Gastrocnemius medialis (tissue), 4 donors: ENCODE measurements at regions not wholly inside any gene's neighbourhood (a gene's known extent, or its start where the extent isn't known, plus 50 kb on each side); places are given as distances from the start of the nearest gene placed in this dataset.
"Not testable (repeated sequence)": the region's sequence is repeated elsewhere in the genome, so short reads cannot be mapped to it uniquely, and the experiment has no call there.

Source experiments
- ATAC-seq, 2 donors: fragments of 150-250 bp; one replicate each; pipeline ENCODE4 v1.9.1; 2016
- DNase-seq, 2 donors: peaks; one replicate each; pipeline ENCODE4 v3.0.0-alpha.2; 2019
- H3K27ac ChIP-seq, 4 donors: fragments of 200-600 bp; sonication (generic); 1 replicate in 1 of 4; 2 replicates in 3 of 4; pipeline ENCODE4 v1.5.1; 2016 to 2018; ENCODE audit warnings: mild to moderate bottlenecking in 2 of 4, moderate library complexity in 1 of 4
- H3K27me3 ChIP-seq, 3 donors: fragments of 200-600 bp; sonication (generic) in 2 of 3; 1 replicate in 1 of 3; 2 replicates in 2 of 3; pipeline versions ENCODE4 v1.5.1 to v1.6.0; 2016 to 2019; ENCODE audit warnings: mild to moderate bottlenecking in 1 of 3, moderate library complexity in 1 of 3
- H3K36me3 ChIP-seq, 2 donors: fragments of 200-600 bp; sonication (generic) in 1 of 2; one replicate each; pipeline ENCODE4 v1.5.1; 2017 to 2018
- H3K4me1 ChIP-seq, 2 donors: fragments of 200-600 bp; sonication (generic) in 1 of 2; one replicate each; pipeline ENCODE4 v1.5.1; 2016 to 2017; ENCODE audit warnings: mild to moderate bottlenecking in 2 of 2
- H3K4me3 ChIP-seq, 4 donors: fragments of 200-600 bp; sonication (generic) in 3 of 4; 1 replicate in 1 of 4; 2 replicates in 3 of 4; pipeline ENCODE4 v1.5.1; 2016 to 2019; ENCODE audit warnings: mild to moderate bottlenecking in 2 of 4
- H3K9me3 ChIP-seq, 3 donors: fragments of 200-600 bp; sonication (generic) in 2 of 3; 1 replicate in 1 of 3; 2 replicates in 2 of 3; pipeline ENCODE4 v1.5.1; 2016 to 2019
- CTCF ChIP-seq, 5 experiments: fragments of 450-650 bp in 3 of 5; fragments of 200-600 bp in 2 of 5; sonication (generic) in 2 of 5; IDR thresholded peaks in 4 of 5; conservative IDR thresholded peaks in 1 of 5; 1 replicate in 4 of 5; 2 replicates in 1 of 5; pipeline ENCODE4 v1.5.1; 2016 to 2019; ENCODE audit warnings: antibody characterized with exemption in 5 of 5, mild to moderate bottlenecking in 3 of 5, moderate library complexity in 3 of 5
- POLR2A ChIP-seq, 2 donors: fragments of 450-650 bp; IDR thresholded peaks; one replicate each; pipeline ENCODE4 v1.6.1; 2017; ENCODE audit warnings: antibody characterized with exemption in 2 of 2, mild to moderate bottlenecking in 2 of 2, moderate library complexity in 2 of 2
- in situ Hi-C, 4 donors: fragments of 200-750 bp; cut with MboI; loops; one replicate each; pipeline versions ENCODE4 v1.15.0 to v1.8.0; 2017; ENCODE audit warnings: low sequenced_read_pairs in 4 of 4
- intact Hi-C: fragments of 100-400 bp; cut with DNase I; formaldehyde crosslinking; loops from one replicate; pipeline ENCODE4 v1.15.1; 2023; ENCODE audit warnings: low total_unique reads

- Histone ChIP-seq H3K9me3 (no peaks in the 10 kb centered on the region), H3K27me3 (no peaks in the 10 kb centered on the region), H3K4me1 (no peaks in the 10 kb centered on the region), H3K4me3 (no peak overlapping the region), H3K36me3 (no peaks in the 10 kb centered on the region), H3K27ac (no peak overlapping the region)
- in situ Hi-C loops, result no loop called here
- intact Hi-C loops, result no loop called here
- no peak for TF ChIP-seq POLR2A (IDR thresholded peaks at IDR 0.05)
- no peak for TF ChIP-seq CTCF (IDR thresholded peaks at IDR 0.05 in 4 of 5, conservative IDR thresholded peaks at IDR 0.05 in 1 of 5)
- no peak for ATAC-seq
- no peak for DNase-seq
Observed at GRCh38 chr18:30775629-30776028, 266.9 kb downstream of the DSC3 start.

GRCh38 chr18:30772170-30772569, 270.4 kb downstream of the DSC3 start:
- H3K4me3 ChIP-seq, H3K9me3 ChIP-seq, H3K4me1 ChIP-seq, DNase-seq, H3K27ac ChIP-seq, H3K36me3 ChIP-seq, H3K27me3 ChIP-seq, ATAC-seq, intact Hi-C loops: not testable (repeated sequence)
- in situ Hi-C loops, result loop anchor here in 1 of 4 donors (25.0 kb wide), 1 partner anchor 90 kb away; no protein-coding TSS in a partner anchor

- intact Hi-C loops, result no loop called here
- no peak overlapping the region for H3K4me3 ChIP-seq
- H3K4me1 ChIP-seq, result no peaks in the 10 kb centered on the region
- in situ Hi-C loops, result loop anchor here in 1 of 4 donors (25.0 kb wide), 1 partner anchor 96 kb away; no protein-coding TSS in a partner anchor
- no peaks in the 10 kb centered on the region for H3K36me3 ChIP-seq
- H3K27me3 ChIP-seq, result no peaks in the 10 kb centered on the region
- DNase-seq (no peak), ATAC-seq (no peak)
- no peak for TF ChIP-seq CTCF (IDR thresholded peaks at IDR 0.05 in 4 of 5, conservative IDR thresholded peaks at IDR 0.05 in 1 of 5)
- no peak for TF ChIP-seq POLR2A (IDR thresholded peaks at IDR 0.05)
- H3K9me3 ChIP-seq, result no peaks in the 10 kb centered on the region
- no peak overlapping the region for H3K27ac ChIP-seq
Observed at GRCh38 chr18:30766053-30766452, 276.5 kb downstream of the DSC3 start.

GRCh38 chr18:30765247-30765646, 277.3 kb downstream of the DSC3 start:
- Histone ChIP-seq H3K27me3 (no peaks in the 10 kb centered on the region), H3K27ac (no peak overlapping the region), H3K4me1 (no peaks in the 10 kb centered on the region), H3K36me3 (no peaks in the 10 kb centered on the region), H3K9me3 (no peaks in the 10 kb centered on the region), H3K4me3 (no peak overlapping the region)
- in situ Hi-C loops, result loop anchor here in 1 of 4 donors (25.0 kb wide), 1 partner anchor 97 kb away; no protein-coding TSS in a partner anchor
- TF ChIP-seq CTCF (IDR thresholded peaks at IDR 0.05 in 4 of 5, conservative IDR thresholded peaks at IDR 0.05 in 1 of 5) (no peak), POLR2A (IDR thresholded peaks at IDR 0.05) (no peak)
- intact Hi-C loops, result no loop called here
- ATAC-seq (no peak), DNase-seq (no peak)

GRCh38 chr18:30763902-30764350, 278.6 kb downstream of the DSC3 start:
- in situ Hi-C loops, result loop anchor here in 1 of 4 donors (25.0 kb wide), 1 partner anchor 98 kb away; no protein-coding TSS in a partner anchor
- no peak for DNase-seq

More at GRCh38 chr18:30763902-30764350, 278.6 kb downstream of the DSC3 start:
- H3K4me1 ChIP-seq, result no peaks in the 10 kb centered on the region
- no peak for ATAC-seq
- no peak overlapping the region for H3K27ac ChIP-seq
- intact Hi-C loops, result no loop called here
- H3K36me3 ChIP-seq, result no peaks in the 10 kb centered on the region
- TF ChIP-seq POLR2A (IDR thresholded peaks at IDR 0.05), result no peak
- no peak for TF ChIP-seq CTCF (IDR thresholded peaks at IDR 0.05 in 4 of 5, conservative IDR thresholded peaks at IDR 0.05 in 1 of 5)
- H3K9me3 ChIP-seq, result no peaks in the 10 kb centered on the region
- H3K4me3 ChIP-seq, result no peak overlapping the region
- H3K27me3 ChIP-seq, result no peaks in the 10 kb centered on the region
